ENCODE measurements at regions not wholly inside any gene's neighbourhood (a gene's known extent, or its start where the extent isn't known, plus 50 kb on each side); places are given as distances from the start of the nearest gene placed in this dataset.
A peak's percentile ranks its signal among the peaks of the same experiment; 100 is the strongest.

- DNase-seq (ENCODE audit: low read depth in 4 of 4, low spot score in 2 of 4), result peak in 3 of 4 donors; percentile 22 to 36 (median 32)
These were observed 264.0 kb downstream of the MREG start for GRCh38 chr2:215749092-215749957.

DNA sequence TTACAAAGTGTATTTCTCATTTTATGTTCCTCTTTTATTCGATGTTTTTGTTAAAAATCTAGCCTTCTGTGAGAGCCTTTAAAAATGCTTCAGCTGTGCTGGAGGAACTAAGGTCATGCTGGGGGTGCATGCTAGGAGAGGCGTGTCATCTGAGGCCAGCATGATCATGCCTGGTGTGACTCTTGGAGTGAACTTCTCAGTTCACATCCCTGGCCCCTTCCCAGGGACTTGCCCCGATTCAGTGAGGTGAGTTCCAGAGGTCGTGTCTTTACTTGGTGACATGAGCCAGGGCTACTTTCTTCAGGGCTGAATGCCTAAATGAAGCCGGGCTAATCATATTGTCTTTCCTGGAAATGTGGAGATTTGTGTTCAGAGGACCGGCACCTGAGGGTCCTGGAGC, 264.9 kb downstream of the MREG start:
- DNase-seq (ENCODE audit: low read depth in 4 of 4, low spot score in 2 of 4), result no peak

- DNase-seq (ENCODE audit: low read depth in 4 of 4, low spot score in 2 of 4), result no peak
These were observed 266.3 kb downstream of the MREG start for GRCh38 chr2:215746887-215747615.

- no peak for DNase-seq (ENCODE audit: low read depth in 4 of 4, low spot score in 2 of 4)
These were observed 267.0 kb downstream of the MREG start for GRCh38 chr2:215746226-215746886.

DNA sequence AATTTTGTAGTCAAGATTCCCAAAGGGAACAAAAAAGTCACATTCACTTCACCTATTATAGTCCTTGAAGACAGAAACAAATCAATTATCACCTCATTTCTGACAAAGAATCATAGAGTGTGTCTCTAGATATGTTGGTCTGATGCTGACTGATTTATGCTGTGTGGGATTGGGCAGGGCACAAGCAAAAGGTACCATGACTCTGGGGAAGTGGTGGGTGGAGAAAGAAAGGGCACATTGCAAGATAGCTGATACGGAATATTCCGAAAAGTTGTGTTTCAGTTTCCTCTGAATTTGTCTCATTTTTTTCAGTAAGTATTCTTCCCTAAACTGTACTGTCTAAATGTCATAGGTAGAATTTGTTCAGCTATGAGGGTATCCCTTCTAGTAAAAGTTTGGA, 268.0 kb downstream of the MREG start:
- no peak for DNase-seq (ENCODE audit: low read depth in 4 of 4, low spot score in 2 of 4)

GRCh38 chr2:215744514-215744913, 268.8 kb downstream of the MREG start:
- no peak for DNase-seq (ENCODE audit: low read depth in 4 of 4, low spot score in 2 of 4)

DNA sequence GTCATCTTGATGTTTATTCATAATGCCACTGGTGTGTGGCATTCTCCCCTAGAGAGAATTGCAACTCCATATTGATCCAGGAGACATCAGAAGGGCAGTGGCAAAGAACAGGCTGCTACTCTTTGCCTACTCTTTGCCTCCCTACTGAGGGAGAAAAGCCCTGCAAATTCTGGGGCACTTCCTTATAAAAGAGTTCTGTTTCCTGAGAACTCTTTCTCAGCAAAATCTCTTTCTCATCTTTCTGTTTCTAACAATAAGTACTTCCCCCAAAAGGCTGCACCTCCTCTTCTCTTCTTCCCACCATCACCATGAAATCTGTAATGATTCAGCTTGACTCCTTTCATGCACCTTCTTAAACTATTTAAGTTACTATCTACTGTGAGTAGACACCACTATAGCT, 270.3 kb downstream of the MREG start:
- DNase-seq (ENCODE audit: low read depth in 4 of 4, low spot score in 2 of 4), result no peak

GRCh38 chr2:215742021-215742420, 271.3 kb downstream of the MREG start:
- no peak for DNase-seq (ENCODE audit: low read depth in 4 of 4, low spot score in 2 of 4)

DNA sequence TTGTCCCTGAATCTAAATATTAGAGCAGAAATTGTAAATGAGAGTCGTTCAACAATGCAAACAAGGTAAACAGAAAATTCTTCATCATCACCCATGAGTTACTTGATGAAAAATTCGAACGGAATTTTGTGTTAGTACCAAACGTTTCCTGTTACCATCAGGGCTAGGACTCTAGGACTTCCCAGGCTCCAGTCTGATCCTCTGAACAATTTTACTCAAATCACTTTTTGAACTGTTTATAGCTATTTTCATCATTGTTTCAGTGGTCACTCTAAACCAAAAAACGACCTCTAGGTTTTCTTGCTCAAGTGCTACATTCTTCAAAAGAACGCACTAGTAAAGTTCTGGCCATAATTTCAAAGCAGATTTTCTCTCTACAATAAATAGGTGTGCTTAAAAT, 273.3 kb downstream of the MREG start:
- DNase-seq (ENCODE audit: low read depth in 4 of 4, low spot score in 2 of 4), result no peak

- DNase-seq (ENCODE audit: low read depth in 4 of 4, low spot score in 2 of 4), result no peak
These were observed 275.0 kb downstream of the MREG start for GRCh38 chr2:215738351-215738750.

GRCh38 chr2:215737477-215737876, 275.9 kb downstream of the MREG start:
- DNase-seq (ENCODE audit: low read depth in 4 of 4, low spot score in 2 of 4), result no peak

- DNase-seq (ENCODE audit: low read depth in 4 of 4, low spot score in 2 of 4), result no peak
These were observed 276.6 kb downstream of the MREG start for GRCh38 chr2:215736653-215737290.

DNA sequence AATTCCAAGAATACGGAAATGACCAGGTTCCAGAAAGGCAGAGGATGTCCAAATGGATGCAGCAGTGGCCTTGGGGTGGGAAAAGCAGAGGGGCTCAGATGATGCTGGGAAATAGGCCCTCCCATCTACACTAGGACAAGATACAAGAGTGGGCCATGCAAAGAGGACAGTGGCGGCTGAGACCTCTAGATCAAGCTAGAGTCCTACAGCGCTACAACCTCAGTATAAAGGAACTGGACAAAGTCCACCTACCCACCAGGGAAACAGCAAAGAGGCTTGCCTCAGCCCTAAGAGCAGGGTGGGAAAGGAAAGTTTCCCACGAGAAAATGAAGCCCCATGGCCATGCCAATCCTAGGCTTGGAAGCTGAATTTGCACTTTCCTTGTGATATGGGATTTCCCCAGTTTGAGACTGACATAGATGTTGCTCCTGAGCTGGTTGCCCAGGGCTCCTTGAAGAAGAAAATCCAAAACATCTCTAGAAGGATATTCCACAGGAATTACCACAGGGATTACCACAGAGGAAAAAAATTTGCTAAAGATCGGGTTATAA, 282.2 kb downstream of the MREG start:
- DNase-seq (ENCODE audit: low read depth in 4 of 4, low spot score in 2 of 4), result no peak

- DNase-seq (ENCODE audit: low read depth in 4 of 4, low spot score in 2 of 4), result no peak
These were observed 283.2 kb downstream of the MREG start for GRCh38 chr2:215729985-215730620.

- no peak for DNase-seq (ENCODE audit: low read depth in 4 of 4, low spot score in 2 of 4)
These were observed 284.8 kb downstream of the MREG start for GRCh38 chr2:215728504-215729065.

DNA sequence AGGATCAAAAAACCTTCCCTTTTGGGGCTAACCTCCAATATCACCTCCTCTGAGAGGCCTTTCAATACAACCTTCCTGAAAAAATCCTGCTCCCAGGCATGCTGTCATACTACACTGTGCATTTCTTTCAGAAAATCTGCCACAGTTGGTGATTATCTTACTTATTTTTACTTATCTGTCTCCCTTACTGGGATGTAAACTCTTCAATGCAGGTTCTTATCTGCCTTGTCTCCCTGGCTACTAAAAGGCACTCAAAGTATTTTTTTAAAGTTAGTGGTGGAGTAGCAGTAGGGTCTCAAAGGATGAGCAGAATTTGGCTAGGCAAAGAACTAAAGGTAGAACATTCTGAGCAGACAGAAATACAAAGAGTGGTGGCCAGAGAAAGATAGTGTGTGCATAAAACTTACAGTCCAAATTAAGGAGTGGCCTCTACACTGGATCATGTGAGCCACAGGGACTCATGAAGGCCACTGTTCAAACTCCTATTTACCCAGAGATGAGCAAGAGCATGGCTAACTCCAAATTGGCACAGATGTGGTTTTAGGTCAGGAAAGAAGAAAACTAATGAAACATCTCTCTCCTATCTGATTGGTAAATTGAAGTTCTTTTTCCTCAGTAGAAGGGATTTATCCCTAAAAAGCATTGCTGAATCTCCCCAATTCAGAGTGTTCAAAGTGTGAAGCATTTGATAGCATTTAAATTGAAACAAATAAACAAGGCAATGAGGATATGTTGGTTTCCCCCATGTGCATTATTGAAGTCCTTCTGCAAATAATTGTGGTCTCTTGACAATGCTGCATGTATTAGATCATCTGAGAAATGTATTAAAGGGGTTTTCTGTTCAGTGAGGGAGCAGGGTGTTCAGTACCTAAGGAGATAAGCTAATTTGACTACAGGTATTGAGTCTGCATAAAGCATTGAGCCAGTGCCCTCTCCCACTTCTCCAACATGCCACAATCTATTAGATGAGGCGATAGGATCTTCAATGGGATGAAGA, 285.5 kb downstream of the MREG start:
- no peak for DNase-seq (ENCODE audit: low read depth in 4 of 4, low spot score in 2 of 4)

DNA sequence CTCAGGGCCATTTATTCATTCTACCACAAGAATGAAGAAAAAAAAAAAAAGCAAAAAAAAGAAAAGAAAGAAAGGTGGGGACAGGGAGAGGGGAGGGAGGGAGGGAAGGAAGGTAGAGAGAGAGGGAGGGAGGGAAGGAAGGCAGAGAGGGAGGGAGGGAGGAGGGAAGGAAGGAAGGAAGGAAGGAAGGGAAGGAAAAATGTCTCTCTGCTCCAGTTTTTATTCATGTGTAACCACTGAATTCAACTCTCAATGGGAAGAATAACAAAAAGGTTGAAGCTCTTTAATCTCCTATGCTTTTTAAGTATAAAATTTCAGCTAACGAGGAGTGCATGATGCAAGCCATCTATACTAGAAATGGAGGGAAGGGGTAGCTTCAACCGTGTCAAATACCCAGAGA, 287.3 kb downstream of the MREG start:
- no peak for DNase-seq (ENCODE audit: low read depth in 4 of 4, low spot score in 2 of 4)

DNA sequence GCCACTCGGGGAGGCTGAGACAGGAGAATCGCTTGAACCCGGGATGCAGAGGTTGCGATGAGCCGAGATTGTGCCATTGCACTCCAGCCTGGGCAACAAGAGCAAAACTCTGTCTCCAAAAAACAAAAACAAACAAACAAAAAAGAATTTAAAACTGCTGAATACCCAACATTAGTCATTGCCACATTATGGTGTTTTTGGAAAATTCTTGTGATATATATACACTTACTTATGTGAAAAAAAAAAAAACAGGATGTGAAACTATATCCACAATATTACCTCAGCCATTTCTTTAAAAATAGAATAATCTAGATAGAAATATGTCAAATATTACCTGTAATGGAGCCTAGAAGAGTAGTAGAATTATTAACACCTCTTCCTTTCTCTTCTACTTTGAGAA, 288.3 kb upstream of the FN1 start:
- DNase-seq (ENCODE audit: low read depth in 4 of 4, low spot score in 2 of 4), result no peak

- no peak for DNase-seq (ENCODE audit: low read depth in 4 of 4, low spot score in 2 of 4)
These were observed 287.8 kb upstream of the FN1 start for GRCh38 chr2:215723631-215724011.

Measured in left renal cortex interstitium (tissue), 4 donors.